NT2/D1 (cell line): ENCODE measurements at regions not wholly inside any gene's neighbourhood (a gene's known extent, or its start where the extent isn't known, plus 50 kb on each side); places are given as distances from the start of the nearest gene placed in this dataset.

Source experiments
- DNase-seq: peaks from one replicate; pipeline ENCODE4 v3.0.0-alpha.2; 2011; ENCODE audit warnings: low read depth, low spot score
- H3K27me3 ChIP-seq: 2 replicates; pipeline ENCODE4 v1.6.0; 2011; ENCODE audit warnings: mild to moderate bottlenecking; ENCODE audit not compliant: insufficient read length, insufficient read depth
- H3K36me3 ChIP-seq: 2 replicates; pipeline ENCODE4 v1.6.1; 2011; ENCODE audit warnings: mild to moderate bottlenecking, low read length, mixed read lengths; ENCODE audit not compliant: insufficient read depth, insufficient read length
- H3K4me1 ChIP-seq: 2 replicates; pipeline ENCODE4 v1.5.1; 2011; ENCODE audit not compliant: insufficient read depth, insufficient read length
- H3K4me3 ChIP-seq: 2 replicates; pipeline ENCODE4 v1.5.1; 2011; ENCODE audit warnings: low read depth; ENCODE audit not compliant: insufficient read length
- H3K9ac ChIP-seq: 2 replicates; pipeline ENCODE4 v1.6.0; 2011; ENCODE audit warnings: low read depth; ENCODE audit not compliant: insufficient read length
- H3K9me3 ChIP-seq: 2 replicates; pipeline ENCODE4 v1.5.1; 2011; ENCODE audit warnings: mild to moderate bottlenecking, low read length; ENCODE audit not compliant: insufficient read depth
- SUZ12 ChIP-seq: IDR thresholded peaks from 2 replicates; pipeline ENCODE4 v1.6.1; 2011; ENCODE audit not compliant: insufficient read length, insufficient read depth; ENCODE audit errors: extremely low read depth
- YY1 ChIP-seq: IDR thresholded peaks from 2 replicates; pipeline ENCODE4 v1.6.1; 2011; ENCODE audit not compliant: insufficient read length, insufficient read depth
- ZNF274 ChIP-seq: IDR thresholded peaks from 2 replicates; pipeline ENCODE4 v1.6.1; 2011; ENCODE audit warnings: mild to moderate bottlenecking, low read depth, low read length

GRCh38 chr2:67032076-67032475, 365.1 kb upstream of the ETAA1 start:
- Histone ChIP-seq H3K4me1 (no peaks in the 10 kb centered on the region), H3K27me3 (no peaks in the 10 kb centered on the region), H3K9ac (no peak overlapping the region), H3K36me3 (no peaks in the 10 kb centered on the region), H3K9me3 (no peaks in the 10 kb centered on the region), H3K4me3 (no peak overlapping the region)
- DNase-seq: no peak
- no peak for TF ChIP-seq ZNF274

DNA sequence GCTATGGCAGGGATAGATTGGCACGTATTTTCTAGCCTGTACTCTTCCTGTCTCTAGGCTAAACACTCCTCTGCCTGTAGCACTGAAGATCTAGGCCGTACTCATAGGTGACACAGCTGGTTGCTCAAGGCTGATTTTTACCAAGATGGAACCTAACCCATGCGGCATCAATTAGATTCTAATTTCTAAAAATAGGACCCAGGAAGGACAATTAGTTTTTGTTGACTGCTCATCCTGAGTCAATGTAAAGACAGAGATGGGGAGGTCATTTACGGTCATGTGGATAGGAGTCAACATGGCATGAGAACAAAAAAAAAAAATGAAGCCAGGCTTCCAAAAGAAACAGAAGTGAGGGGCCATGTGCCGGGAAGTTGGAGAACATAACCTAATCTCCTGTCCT, 360.7 kb upstream of the ETAA1 start:
- Histone ChIP-seq H3K9me3 (no peaks in the 10 kb centered on the region), H3K36me3 (no peaks in the 10 kb centered on the region), H3K4me3 (no peak overlapping the region), H3K4me1 (no peaks in the 10 kb centered on the region), H3K27me3 (no peaks in the 10 kb centered on the region), H3K9ac (no peak overlapping the region)
- no peak for DNase-seq
- no peak for TF ChIP-seq YY1
- no peak for TF ChIP-seq SUZ12
- TF ChIP-seq ZNF274: no peak

- DNase-seq: no peak
- Histone ChIP-seq H3K9ac (no peak overlapping the region), H3K4me3 (no peak overlapping the region), H3K27me3 (no peaks in the 10 kb centered on the region), H3K4me1 (no peaks in the 10 kb centered on the region), H3K9me3 (no peaks in the 10 kb centered on the region), H3K36me3 (no peaks in the 10 kb centered on the region)
- TF ChIP-seq ZNF274: no peak
- no peak for TF ChIP-seq YY1
- no peak for TF ChIP-seq SUZ12
Measured at GRCh38 chr2:67037655-67038054, 359.5 kb upstream of the ETAA1 start.

DNA sequence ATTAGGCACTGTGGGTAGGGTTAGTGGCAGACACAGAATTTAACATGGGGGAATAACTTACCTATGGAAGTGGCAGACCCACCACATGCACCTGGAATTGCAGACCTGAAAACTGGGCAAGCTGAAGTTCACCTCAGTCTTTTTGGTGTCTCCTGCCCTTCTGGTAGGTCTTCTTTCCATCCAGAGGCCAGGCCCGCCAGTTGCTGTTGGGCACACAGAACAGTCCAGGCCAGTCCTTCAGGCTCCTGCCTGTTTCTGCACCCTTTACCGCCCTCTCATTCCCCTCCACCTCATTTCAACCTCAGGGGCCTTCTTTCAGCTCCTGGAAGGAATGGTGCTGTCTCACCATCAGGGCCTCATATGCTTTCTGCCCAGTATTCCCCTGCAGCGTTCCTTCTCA, 358.9 kb upstream of the ETAA1 start:
- H3K9me3 ChIP-seq: no peaks in the 10 kb centered on the region
- no peak for DNase-seq
- H3K9ac ChIP-seq: no peak overlapping the region
- no peak overlapping the region for H3K4me3 ChIP-seq
- H3K36me3 ChIP-seq: no peaks in the 10 kb centered on the region
- TF ChIP-seq YY1 (no peak), ZNF274 (no peak), SUZ12 (no peak)
- no peaks in the 10 kb centered on the region for H3K4me1 ChIP-seq
- H3K27me3 ChIP-seq: no peaks in the 10 kb centered on the region

DNA sequence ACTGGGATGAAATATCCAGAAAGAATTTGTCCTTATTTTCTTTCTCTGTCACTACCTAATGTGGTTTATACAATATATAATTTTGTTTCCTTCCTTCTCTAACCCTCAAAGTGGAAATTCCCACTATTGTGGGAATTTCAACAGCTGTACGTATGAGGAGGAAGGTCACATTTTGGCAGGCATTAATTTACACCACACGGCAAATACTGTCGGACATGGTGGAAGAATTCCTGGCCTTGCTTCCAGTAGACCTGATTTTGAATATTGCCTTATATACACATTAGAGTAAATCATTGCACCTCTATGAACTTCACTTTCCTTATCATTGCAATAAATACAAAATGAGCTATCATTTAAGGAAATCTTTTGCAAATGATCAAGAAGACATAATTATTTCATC, 358.1 kb upstream of the ETAA1 start:
- Histone ChIP-seq H3K9ac (no peak overlapping the region), H3K36me3 (no peaks in the 10 kb centered on the region), H3K4me3 (no peak overlapping the region), H3K4me1 (no peaks in the 10 kb centered on the region), H3K27me3 (no peaks in the 10 kb centered on the region), H3K9me3 (no peaks in the 10 kb centered on the region)
- TF ChIP-seq SUZ12: no peak
- TF ChIP-seq ZNF274: no peak
- TF ChIP-seq YY1: no peak
- no peak for DNase-seq

GRCh38 chr2:67039517-67040103, 357.5 kb upstream of the ETAA1 start:
- Histone ChIP-seq H3K27me3 (no peaks in the 10 kb centered on the region), H3K4me3 (no peak overlapping the region), H3K9me3 (no peaks in the 10 kb centered on the region), H3K36me3 (no peaks in the 10 kb centered on the region), H3K4me1 (no peaks in the 10 kb centered on the region), H3K9ac (no peak overlapping the region)
- DNase-seq: no peak
- TF ChIP-seq ZNF274: no peak

- Histone ChIP-seq H3K4me3 (no peak overlapping the region), H3K9ac (no peak overlapping the region), H3K36me3 (no peaks in the 10 kb centered on the region), H3K4me1 (no peaks in the 10 kb centered on the region), H3K9me3 (no peaks in the 10 kb centered on the region), H3K27me3 (no peaks in the 10 kb centered on the region)
- TF ChIP-seq ZNF274: no peak
- no peak for TF ChIP-seq YY1
- TF ChIP-seq SUZ12: no peak
- no peak for DNase-seq
Measured at GRCh38 chr2:67041051-67041450, 356.1 kb upstream of the ETAA1 start.

DNA sequence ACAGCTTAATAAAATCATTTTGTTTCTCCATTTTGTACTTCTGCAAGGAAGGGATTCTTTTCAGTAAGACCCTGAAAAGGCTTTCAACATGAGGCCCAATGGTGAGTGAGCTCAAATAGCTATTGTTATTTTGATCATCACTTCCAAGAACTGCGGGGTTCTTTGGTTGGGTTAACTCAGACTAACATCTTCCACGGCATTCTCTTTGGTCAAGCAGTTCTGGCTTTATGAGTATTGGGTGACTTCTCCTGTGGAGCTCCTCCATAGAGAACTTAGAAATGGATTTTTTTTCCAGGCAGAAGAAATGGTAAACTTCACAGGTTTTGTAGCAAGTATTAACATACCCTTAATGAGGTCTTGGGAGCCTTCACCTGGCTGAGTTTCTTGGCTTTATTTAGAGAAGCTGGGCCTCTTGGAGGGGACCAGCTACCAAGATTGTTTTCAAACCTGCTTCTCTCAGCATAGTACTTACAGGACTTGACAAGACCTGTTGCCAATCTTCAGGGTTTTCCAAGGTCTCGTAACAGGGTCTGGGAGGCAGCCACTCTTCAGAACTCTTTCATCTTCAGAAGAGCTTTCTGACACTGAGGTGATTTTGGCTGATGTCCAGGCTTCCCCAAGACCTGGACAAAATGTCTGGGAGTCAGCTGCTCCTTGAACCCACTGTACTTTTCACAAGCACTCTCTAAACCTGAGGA, 353.2 kb upstream of the ETAA1 start:
- peak; percentile 27 for DNase-seq
- Histone ChIP-seq H3K9me3 (no peaks in the 10 kb centered on the region), H3K4me3 (no peak overlapping the region), H3K36me3 (no peaks in the 10 kb centered on the region), H3K27me3 (no peaks in the 10 kb centered on the region), H3K9ac (no peak overlapping the region), H3K4me1 (no peaks in the 10 kb centered on the region)
- no peak for TF ChIP-seq ZNF274
- no peak for TF ChIP-seq YY1
- no peak for TF ChIP-seq SUZ12
